SKM-1 treated with dmso at 0.1 percent for 144 hours (cell line): ENCODE measurements at regions not wholly inside any gene's neighbourhood (a gene's known extent, or its start where the extent isn't known, plus 50 kb on each side); places are given as distances from the start of the nearest gene placed in this dataset.

Source experiments
- DNase-seq: peaks from one replicate; lab custom pipeline; 2025; ENCODE audit not compliant: unreplicated experiment; lab: John Stamatoyannopoulos, UW

- no peak for DNase-seq
Observed at GRCh38 chr6:21508753-21509152, 84.8 kb upstream of the SOX4 start.

- DNase-seq: no peak
Observed at GRCh38 chr6:21511891-21512550, 81.5 kb upstream of the SOX4 start.

GRCh38 chr6:21514288-21514687, 79.3 kb upstream of the SOX4 start:
- no peak for DNase-seq

- no peak for DNase-seq
Observed at GRCh38 chr6:21518317-21518716, 75.2 kb upstream of the SOX4 start.

- DNase-seq: no peak
Observed at GRCh38 chr6:21519642-21520041, 73.9 kb upstream of the SOX4 start.

- no peak for DNase-seq
Observed at GRCh38 chr6:21521276-21521675, 72.3 kb upstream of the SOX4 start.

- no peak for DNase-seq
Observed at GRCh38 chr6:21522143-21522747, 71.3 kb upstream of the SOX4 start.

- no peak for DNase-seq
Observed at GRCh38 chr6:21522797-21523456, 70.6 kb upstream of the SOX4 start.

GRCh38 chr6:21523652-21524051, 69.9 kb upstream of the SOX4 start:
- DNase-seq: no peak

GRCh38 chr6:21524201-21524600, 69.3 kb upstream of the SOX4 start:
- DNase-seq: no peak

- DNase-seq: no peak
Observed at GRCh38 chr6:21526974-21527373, 66.6 kb upstream of the SOX4 start.

- no peak for DNase-seq
Observed at GRCh38 chr6:21527731-21528130, 65.8 kb upstream of the SOX4 start.

- DNase-seq: no peak
Observed at GRCh38 chr6:21529431-21529830, 64.1 kb upstream of the SOX4 start.

GRCh38 chr6:21531393-21531792, 62.2 kb upstream of the SOX4 start:
- no peak for DNase-seq

- DNase-seq: no peak
Observed at GRCh38 chr6:21533678-21534077, 59.9 kb upstream of the SOX4 start.

GRCh38 chr6:21536280-21536766, 57.2 kb upstream of the SOX4 start:
- no peak for DNase-seq

GRCh38 chr6:21537637-21538036, 55.9 kb upstream of the SOX4 start:
- no peak for DNase-seq

GRCh38 chr6:21538186-21538798, 55.3 kb upstream of the SOX4 start:
- DNase-seq: no peak

GRCh38 chr6:21539621-21540100, 53.9 kb upstream of the SOX4 start:
- no peak for DNase-seq
